Panc1 (cell line): ENCODE measurements at regions not wholly inside any gene's neighbourhood (a gene's known extent, or its start where the extent isn't known, plus 50 kb on each side); places are given as distances from the start of the nearest gene placed in this dataset.
A peak's percentile ranks its signal among the peaks of the same experiment; 100 is the strongest.

Experiments used
- ATAC-seq: fragments of 200-7000 bp; cut with Tn5 transposase; 2 replicates; pipeline ENCODE4 v1.9.1; 2020; ENCODE audit warnings: mild to moderate bottlenecking, moderate library complexity
- BruUV-seq: library from RNA; stranded (reverse); fragments of 400-500 nt; replicated peaks from 2 replicates; lab custom pipeline; 2021; lab: Mats Ljungman, UMichigan
- CTCF ChIA-PET: fragments of 300-600 bp; sonication (Branson Sonifier 250); formaldehyde crosslinking; loops from one replicate; lab custom pipeline; 2022; ENCODE audit warnings: antibody characterized with exemption; lab: Charles Lee
- POLR2A ChIA-PET: fragments of 300-600 bp; sonication (Branson Sonifier 250); formaldehyde crosslinking; loops from one replicate; lab custom pipeline; 2022; ENCODE audit warnings: antibody characterized with exemption; lab: Charles Lee
- DNase-seq: peaks from one replicate; pipeline ENCODE4 v3.0.0-alpha.2; 2010; ENCODE audit warnings: low read depth, low spot score
- H3K27ac ChIP-seq: 2 replicates; pipeline ENCODE4 v1.5.1; 2011; ENCODE audit warnings: mild to moderate bottlenecking, low read length, inconsistent platforms
- H3K27me3 ChIP-seq: fragments of 200-500 bp; sonication (Bioruptor generic); 2 replicates; pipeline ENCODE4 v1.6.0; 2014; ENCODE audit warnings: low read length, inconsistent platforms; ENCODE audit not compliant: control insufficient read depth, insufficient read depth
- H3K36me3 ChIP-seq: fragments of 200-500 bp; sonication (Bioruptor generic); 2 replicates; pipeline ENCODE4 v1.5.1; 2014; ENCODE audit warnings: inconsistent platforms, mild to moderate bottlenecking, low read length, moderate library complexity; ENCODE audit not compliant: control insufficient read depth, insufficient read depth
- H3K4me1 ChIP-seq: 2 replicates; pipeline ENCODE4 v1.5.1; 2011; ENCODE audit warnings: inconsistent platforms, mild to moderate bottlenecking, low read length, moderate library complexity; ENCODE audit not compliant: control insufficient read depth, insufficient read depth
- H3K4me3 ChIP-seq, 2 experiments: 2 replicates each; pipeline ENCODE4 v1.5.1; 2011 to 2012; ENCODE audit warnings: low read depth in 2 of 2, low read length in 2 of 2, mild to moderate bottlenecking in 2 of 2, inconsistent platforms in 1 of 2, moderate library complexity in 1 of 2
- H3K9me3 ChIP-seq: fragments of 200-500 bp; sonication (Bioruptor generic); 2 replicates; pipeline ENCODE4 v1.5.1; 2014; ENCODE audit warnings: low read depth, mild to moderate bottlenecking, inconsistent platforms, low read length, moderate library complexity; ENCODE audit not compliant: control insufficient read depth, insufficient read depth
- POLR2AphosphoS5 ChIP-seq: IDR thresholded peaks from 2 replicates; pipeline ENCODE4 v1.6.1; 2012; ENCODE audit warnings: mild to moderate bottlenecking, low read depth, low read length, moderate library complexity
- SIN3A ChIP-seq: IDR thresholded peaks from 2 replicates; pipeline ENCODE4 v1.6.1; 2012; ENCODE audit warnings: low read depth, mild to moderate bottlenecking, low read length, moderate library complexity, borderline replicate concordance; ENCODE audit not compliant: insufficient read depth
- TCF7L2 ChIP-seq: IDR thresholded peaks from 2 replicates; pipeline ENCODE4 v1.6.1; 2011; ENCODE audit warnings: mild to moderate bottlenecking, low read depth, low read length, inconsistent platforms
- in situ Hi-C: cut with HindIII; loops from 2 replicates; pipeline ENCODE4 v1.10.0; 2016; ENCODE audit warnings: low sequenced_read_pairs, low pct_unique_long_range_greater_than_20kb
- intact Hi-C: fragments of 100-400 bp; cut with micrococcal nuclease; formaldehyde crosslinking; loops from one replicate; pipeline ENCODE4 v1.10.0; 2022; ENCODE audit not compliant: unreplicated experiment
- TF ChIP-seq, protein P1 (sequence below), 2 experiments: IDR thresholded peaks; 2 replicates each; pipeline ENCODE4 v1.6.1; 2011 to 2012; ENCODE audit warnings: low read depth in 2 of 2, control low read depth in 1 of 2, low read length in 1 of 2, mild to moderate bottlenecking in 1 of 2, moderate library complexity in 1 of 2; ENCODE audit not compliant: insufficient read depth in 1 of 2
- TF ChIP-seq, protein P2 (sequence below): fragments of 450-650 bp; IDR thresholded peaks from 2 replicates; pipeline ENCODE4 v1.5.1; 2017; ENCODE audit warnings: mild to moderate bottlenecking

DNA sequence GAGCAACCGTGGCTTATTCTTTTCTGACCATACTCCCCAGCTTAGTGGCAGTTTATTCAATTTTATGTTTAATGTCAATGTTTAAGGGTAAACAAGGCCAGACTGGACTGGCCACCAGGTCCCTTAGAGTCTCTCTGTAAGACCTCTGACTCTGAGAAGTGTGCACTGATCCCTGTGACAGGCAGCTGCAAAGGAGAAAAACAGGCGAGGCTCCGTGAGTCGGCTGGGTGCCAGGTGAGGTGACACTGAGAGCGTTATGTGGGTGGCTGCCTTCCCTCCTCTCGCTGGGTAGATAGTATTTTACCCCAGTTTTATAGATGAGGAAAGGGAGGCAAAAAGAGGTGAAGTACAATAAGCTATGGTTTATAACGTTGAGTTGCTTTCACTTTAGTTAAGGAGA is 139.4 kb upstream of the HDAC4 start:
- Histone ChIP-seq H3K36me3 (no peaks in the 10 kb centered on the region), H3K27ac (no peak overlapping the region), H3K9me3 (peaks cover 4% of the 10 kb centered on the region; the same call in 1 of the 2 replicates), H3K27me3 (peaks cover 9% of the 10 kb centered on the region), H3K4me3 (peak overlapping the region in 1 of 2 experiments; percentile 10; a peak in 1 of 4 replicates), H3K4me1 (no peaks in the 10 kb centered on the region)
- intact Hi-C loops (no loop called here), in situ Hi-C loops (no loop called here)
- CTCF ChIA-PET = no interaction called here
- ATAC-seq (no peak), DNase-seq (no peak)
- TF ChIP-seq POLR2AphosphoS5 = no peak
- TF ChIP-seq TCF7L2 = no peak
- no peak for TF ChIP-seq SIN3A
- TF ChIP-seq, protein P1, sequence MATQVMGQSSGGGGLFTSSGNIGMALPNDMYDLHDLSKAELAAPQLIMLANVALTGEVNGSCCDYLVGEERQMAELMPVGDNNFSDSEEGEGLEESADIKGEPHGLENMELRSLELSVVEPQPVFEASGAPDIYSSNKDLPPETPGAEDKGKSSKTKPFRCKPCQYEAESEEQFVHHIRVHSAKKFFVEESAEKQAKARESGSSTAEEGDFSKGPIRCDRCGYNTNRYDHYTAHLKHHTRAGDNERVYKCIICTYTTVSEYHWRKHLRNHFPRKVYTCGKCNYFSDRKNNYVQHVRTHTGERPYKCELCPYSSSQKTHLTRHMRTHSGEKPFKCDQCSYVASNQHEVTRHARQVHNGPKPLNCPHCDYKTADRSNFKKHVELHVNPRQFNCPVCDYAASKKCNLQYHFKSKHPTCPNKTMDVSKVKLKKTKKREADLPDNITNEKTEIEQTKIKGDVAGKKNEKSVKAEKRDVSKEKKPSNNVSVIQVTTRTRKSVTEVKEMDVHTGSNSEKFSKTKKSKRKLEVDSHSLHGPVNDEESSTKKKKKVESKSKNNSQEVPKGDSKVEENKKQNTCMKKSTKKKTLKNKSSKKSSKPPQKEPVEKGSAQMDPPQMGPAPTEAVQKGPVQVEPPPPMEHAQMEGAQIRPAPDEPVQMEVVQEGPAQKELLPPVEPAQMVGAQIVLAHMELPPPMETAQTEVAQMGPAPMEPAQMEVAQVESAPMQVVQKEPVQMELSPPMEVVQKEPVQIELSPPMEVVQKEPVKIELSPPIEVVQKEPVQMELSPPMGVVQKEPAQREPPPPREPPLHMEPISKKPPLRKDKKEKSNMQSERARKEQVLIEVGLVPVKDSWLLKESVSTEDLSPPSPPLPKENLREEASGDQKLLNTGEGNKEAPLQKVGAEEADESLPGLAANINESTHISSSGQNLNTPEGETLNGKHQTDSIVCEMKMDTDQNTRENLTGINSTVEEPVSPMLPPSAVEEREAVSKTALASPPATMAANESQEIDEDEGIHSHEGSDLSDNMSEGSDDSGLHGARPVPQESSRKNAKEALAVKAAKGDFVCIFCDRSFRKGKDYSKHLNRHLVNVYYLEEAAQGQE (IDR thresholded peaks at IDR 0.05; ENCODE audit: insufficient read depth in 1 of 2, low read depth in 2 of 2, low read length in 1 of 2) = no peak
- TF ChIP-seq, protein P2, sequence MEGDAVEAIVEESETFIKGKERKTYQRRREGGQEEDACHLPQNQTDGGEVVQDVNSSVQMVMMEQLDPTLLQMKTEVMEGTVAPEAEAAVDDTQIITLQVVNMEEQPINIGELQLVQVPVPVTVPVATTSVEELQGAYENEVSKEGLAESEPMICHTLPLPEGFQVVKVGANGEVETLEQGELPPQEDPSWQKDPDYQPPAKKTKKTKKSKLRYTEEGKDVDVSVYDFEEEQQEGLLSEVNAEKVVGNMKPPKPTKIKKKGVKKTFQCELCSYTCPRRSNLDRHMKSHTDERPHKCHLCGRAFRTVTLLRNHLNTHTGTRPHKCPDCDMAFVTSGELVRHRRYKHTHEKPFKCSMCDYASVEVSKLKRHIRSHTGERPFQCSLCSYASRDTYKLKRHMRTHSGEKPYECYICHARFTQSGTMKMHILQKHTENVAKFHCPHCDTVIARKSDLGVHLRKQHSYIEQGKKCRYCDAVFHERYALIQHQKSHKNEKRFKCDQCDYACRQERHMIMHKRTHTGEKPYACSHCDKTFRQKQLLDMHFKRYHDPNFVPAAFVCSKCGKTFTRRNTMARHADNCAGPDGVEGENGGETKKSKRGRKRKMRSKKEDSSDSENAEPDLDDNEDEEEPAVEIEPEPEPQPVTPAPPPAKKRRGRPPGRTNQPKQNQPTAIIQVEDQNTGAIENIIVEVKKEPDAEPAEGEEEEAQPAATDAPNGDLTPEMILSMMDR = no peak
- no TSS peak for BruUV-seq
- POLR2A ChIA-PET = no interaction called here

DNA sequence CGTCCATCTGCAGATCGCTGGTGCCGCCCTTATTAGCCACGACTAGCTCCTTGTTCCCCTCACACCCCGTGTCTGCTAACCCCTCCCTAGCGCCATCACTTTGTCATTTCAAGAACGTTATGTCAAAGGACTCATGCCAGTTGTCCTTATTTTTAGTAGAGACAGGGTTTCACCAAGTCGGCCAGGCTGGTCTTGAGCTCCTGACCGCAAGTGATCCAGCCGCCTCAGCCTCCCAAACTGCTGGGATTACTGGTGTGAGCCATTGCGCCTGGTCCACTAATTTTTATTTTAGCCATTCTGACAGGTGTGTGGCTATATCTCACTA is 138.9 kb upstream of the HDAC4 start:
- ATAC-seq (no peak), DNase-seq (no peak)
- in situ Hi-C loops (no loop called here), intact Hi-C loops (no loop called here)
- H3K27me3 ChIP-seq = peaks cover 9% of the 10 kb centered on the region
- H3K36me3 ChIP-seq = no peaks in the 10 kb centered on the region
- TF ChIP-seq SIN3A (no peak), TCF7L2 (no peak), POLR2AphosphoS5 (no peak)
- TF ChIP-seq, protein P1 (IDR thresholded peaks at IDR 0.05; ENCODE audit: insufficient read depth in 1 of 2, low read depth in 2 of 2, low read length in 1 of 2) = no peak
- TF ChIP-seq, protein P2 = no peak
- CTCF ChIA-PET = no interaction called here
- no peaks in the 10 kb centered on the region for H3K4me1 ChIP-seq
- H3K4me3 ChIP-seq = no peak overlapping the region
- peaks cover 4% of the 10 kb centered on the region; the same call in 1 of the 2 replicates for H3K9me3 ChIP-seq
- POLR2A ChIA-PET = no interaction called here
- no peak overlapping the region for H3K27ac ChIP-seq
- BruUV-seq = no TSS peak
